CD4-positive, alpha-beta memory T cell (primary cell): ENCODE measurements at regions not wholly inside any gene's neighbourhood (a gene's known extent, or its start where the extent isn't known, plus 50 kb on each side); places are given as distances from the start of the nearest gene placed in this dataset.

ENCODE experiments used
- CTCF ChIA-PET: fragments of 350-600 bp; sonication (Branson Sonifier 250); formaldehyde crosslinking; loops from one replicate; lab custom pipeline; 2021; ENCODE audit warnings: inconsistent platforms; ENCODE audit not compliant: partially characterized antibody; lab: Charles Lee
- POLR2A ChIA-PET: fragments of 350-600 bp; sonication (Branson Sonifier 250); formaldehyde crosslinking; loops from one replicate; lab custom pipeline; 2021; ENCODE audit not compliant: partially characterized antibody; lab: Charles Lee
- DNase-seq, 5 donors: peaks; one replicate each; pipeline versions ENCODE4 v3.0.0 to v3.0.0-alpha.2; 2020 to 2022; ENCODE audit warnings: mixed read lengths in 1 of 5
- H3K27ac ChIP-seq: one replicate; pipeline ENCODE4 v1.7.0; 2013; ENCODE audit warnings: low read depth, low read length
- H3K27me3 ChIP-seq: 2 replicates; pipeline ENCODE4 v1.7.0; 2013; ENCODE audit warnings: mild to moderate bottlenecking, low read length, moderate library complexity; ENCODE audit not compliant: insufficient read depth
- H3K36me3 ChIP-seq: 2 replicates; pipeline ENCODE4 v1.7.0; 2013; ENCODE audit warnings: mild to moderate bottlenecking, low read length, moderate library complexity; ENCODE audit not compliant: insufficient read depth
- H3K4me1 ChIP-seq: 2 replicates; pipeline ENCODE4 v1.7.0; 2013; ENCODE audit warnings: mild to moderate bottlenecking, low read length, moderate library complexity; ENCODE audit not compliant: insufficient read depth
- H3K4me3 ChIP-seq, 2 donors: one replicate each; pipeline ENCODE4 v1.7.0; 2013; ENCODE audit warnings: low read length in 2 of 2, mild to moderate bottlenecking in 1 of 2
- H3K9me3 ChIP-seq, 2 donors: one replicate each; pipeline ENCODE4 v1.7.0; 2013; ENCODE audit warnings: low read length in 2 of 2, control low read depth in 1 of 2; ENCODE audit not compliant: control insufficient read depth in 1 of 2
- H3K27ac Mint-ChIP-seq, 7 donors: one replicate each; pipeline ENCODE4 v1.8.0; 2020 to 2021; ENCODE audit warnings: mixed read lengths in 7 of 7, mild to moderate bottlenecking in 6 of 7, inconsistent platforms in 3 of 7, moderate library complexity in 3 of 7
- H3K27me3 Mint-ChIP-seq, 2 donors: one replicate each; pipeline ENCODE4 v1.8.0; 2020 to 2021; ENCODE audit warnings: mixed read lengths in 2 of 2
- H3K36me3 Mint-ChIP-seq, 2 donors: one replicate each; pipeline ENCODE4 v1.8.0; 2020 to 2021; ENCODE audit warnings: mixed read lengths in 2 of 2, inconsistent platforms in 1 of 2, mild to moderate bottlenecking in 1 of 2
- H3K4me1 Mint-ChIP-seq, 4 donors: one replicate each; pipeline ENCODE4 v1.8.0; 2020 to 2021; ENCODE audit warnings: mixed read lengths in 4 of 4, mild to moderate bottlenecking in 1 of 4
- H3K4me3 Mint-ChIP-seq, 8 donors: one replicate each; pipeline ENCODE4 v1.8.0; 2020 to 2021; ENCODE audit warnings: mixed read lengths in 8 of 8, mild to moderate bottlenecking in 7 of 8, moderate library complexity in 6 of 8, inconsistent platforms in 3 of 8
- H3K9me3 Mint-ChIP-seq, 8 donors: one replicate each; pipeline ENCODE4 v1.8.0; 2020 to 2021; ENCODE audit warnings: mixed read lengths in 8 of 8, mild to moderate bottlenecking in 5 of 8, inconsistent platforms in 3 of 8, moderate library complexity in 1 of 8
- intact Hi-C: fragments of 100-400 bp; cut with micrococcal nuclease; formaldehyde crosslinking; loops from one replicate; pipeline ENCODE4 v1.15.1; 2023

- POLR2A ChIA-PET: no interaction called here
- H3K4me1 Mint-ChIP-seq: no peaks in the 10 kb centered on the region
Observed at GRCh38 chr4:142940425-142941330, 94.6 kb upstream of the INPP4B start.

DNA sequence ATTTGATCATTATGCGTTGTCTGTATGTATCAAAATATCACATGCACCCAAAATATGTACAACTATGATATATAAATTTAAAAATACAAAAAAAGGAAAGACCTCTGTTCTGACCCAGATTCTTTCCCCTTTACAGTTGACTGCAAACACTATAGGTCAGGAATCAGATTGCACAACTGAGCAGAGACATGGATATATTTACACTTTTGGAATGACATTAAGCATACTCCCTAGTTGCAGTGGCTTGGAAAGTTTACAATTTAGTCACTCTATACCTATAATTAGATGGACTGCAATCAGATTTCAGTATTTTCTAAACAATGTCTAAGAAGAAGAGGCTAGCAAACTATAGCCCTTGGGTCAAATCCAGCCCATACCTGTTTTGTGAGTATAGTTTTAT, 98.5 kb upstream of the INPP4B start:
- Mint-ChIP-seq H3K27me3 (peaks cover 6 to 17% of the 10 kb centered on the region in 2 donors), H3K27ac (no peak overlapping the region), H3K36me3 (no peaks in the 10 kb centered on the region), H3K4me3 (no peak overlapping the region), H3K4me1 (no peaks in the 10 kb centered on the region), H3K9me3 (peaks cover 0 to 17% (median 11%) of the 10 kb centered on the region in 8 donors)
- Histone ChIP-seq H3K4me3 (no peak overlapping the region), H3K27ac (no peak overlapping the region), H3K9me3 (no peaks in the 10 kb centered on the region), H3K4me1 (no peaks in the 10 kb centered on the region), H3K36me3 (no peaks in the 10 kb centered on the region), H3K27me3 (no peaks in the 10 kb centered on the region)
- no peak for DNase-seq
- intact Hi-C loops: no loop called here
- ChIA-PET CTCF (no interaction called here), POLR2A (no interaction called here)

More at GRCh38 chr4:142940425-142941330, 94.6 kb upstream of the INPP4B start:
- H3K9me3 Mint-ChIP-seq: peaks cover 0 to 4% (median 1%) of the 10 kb centered on the region in 8 donors
- intact Hi-C loops: no loop called here
- H3K27me3 ChIP-seq: no peaks in the 10 kb centered on the region
- no peak overlapping the region for H3K4me3 ChIP-seq
- H3K36me3 Mint-ChIP-seq: no peaks in the 10 kb centered on the region
- DNase-seq: no peak
- H3K4me3 Mint-ChIP-seq: no peak overlapping the region
- no peak overlapping the region for H3K27ac Mint-ChIP-seq
- H3K27me3 Mint-ChIP-seq: peaks cover 4 to 10% of the 10 kb centered on the region in 2 donors
- H3K4me1 ChIP-seq: no peaks in the 10 kb centered on the region
- CTCF ChIA-PET: no interaction called here
- H3K36me3 ChIP-seq: no peaks in the 10 kb centered on the region
- H3K9me3 ChIP-seq: no peaks in the 10 kb centered on the region
- H3K27ac ChIP-seq: no peak overlapping the region

DNA sequence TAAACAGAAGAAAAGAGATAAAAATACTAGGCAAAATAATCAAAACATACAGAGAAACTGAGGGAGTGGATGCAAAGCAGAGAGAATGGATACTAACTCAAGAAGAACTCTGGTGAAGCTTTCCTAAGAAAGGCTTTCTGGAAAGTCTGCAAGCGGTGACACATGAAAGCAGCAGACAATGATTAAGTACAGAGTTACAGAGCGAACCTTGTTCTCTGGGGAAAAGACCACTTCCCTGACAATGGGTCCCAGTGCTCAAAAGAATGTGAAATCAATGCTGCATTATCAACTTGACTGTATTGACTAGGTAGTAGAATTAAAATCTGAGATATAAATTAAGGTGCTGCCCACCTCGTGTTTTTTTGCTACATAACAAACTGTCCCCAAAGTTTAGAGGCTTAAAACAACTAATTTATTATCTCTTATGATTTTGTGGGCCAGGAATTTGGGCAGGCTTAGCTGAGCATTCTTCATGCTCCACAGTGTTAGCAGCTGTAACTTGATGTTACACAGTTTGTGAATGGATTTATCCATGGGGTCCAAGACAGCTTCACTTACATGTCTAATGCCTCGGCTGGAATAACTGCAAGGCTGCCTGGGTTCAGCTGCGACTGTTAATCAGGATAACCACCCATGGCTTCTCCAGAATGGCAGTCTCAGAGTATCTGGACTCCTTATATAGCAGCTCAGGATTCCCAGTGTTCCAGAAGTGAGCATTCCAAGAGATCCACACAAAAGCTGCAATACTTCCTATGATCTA, 106.9 kb upstream of the INPP4B start:
- no peaks in the 10 kb centered on the region for H3K4me1 Mint-ChIP-seq
- H3K4me1 ChIP-seq: no peaks in the 10 kb centered on the region
- H3K36me3 ChIP-seq: no peaks in the 10 kb centered on the region
- peaks cover 2 to 15% (median 10%) of the 10 kb centered on the region in 8 donors for H3K9me3 Mint-ChIP-seq
- H3K27ac Mint-ChIP-seq: no peak overlapping the region
- CTCF ChIA-PET: no interaction called here
- no peak overlapping the region for H3K4me3 Mint-ChIP-seq
- H3K36me3 Mint-ChIP-seq: no peaks in the 10 kb centered on the region
- H3K27me3 Mint-ChIP-seq: peaks cover 2 to 9% of the 10 kb centered on the region in 2 donors
- intact Hi-C loops: no loop called here
- no peaks in the 10 kb centered on the region for H3K27me3 ChIP-seq
- DNase-seq: no peak
- POLR2A ChIA-PET: no interaction called here
- no peak overlapping the region for H3K27ac ChIP-seq
- no peak overlapping the region for H3K4me3 ChIP-seq
- no peaks in the 10 kb centered on the region for H3K9me3 ChIP-seq

DNA sequence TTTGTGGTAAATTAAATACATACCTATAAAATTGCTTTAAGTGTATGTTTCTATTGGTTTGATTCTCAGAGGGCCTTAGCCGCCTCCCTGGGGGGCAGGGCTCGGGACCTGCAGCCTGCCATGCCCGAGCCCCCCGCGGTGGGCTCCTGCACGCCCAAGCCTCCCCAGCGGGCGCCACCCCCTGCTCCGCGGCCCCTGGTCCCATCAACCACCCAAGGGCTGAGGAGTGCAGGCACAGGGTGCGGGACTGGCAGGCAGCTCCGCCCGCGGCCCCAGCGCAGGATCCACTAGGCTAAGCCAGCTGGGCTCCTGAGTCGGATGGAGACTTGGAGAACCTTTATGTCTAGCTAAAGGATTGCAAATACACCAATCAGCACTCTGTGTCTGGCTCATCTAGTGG, 108.3 kb upstream of the INPP4B start:
- Mint-ChIP-seq H3K4me3 (no peak overlapping the region), H3K4me1 (no peaks in the 10 kb centered on the region), H3K36me3 (no peaks in the 10 kb centered on the region), H3K27me3 (peaks cover 3 to 8% of the 10 kb centered on the region in 2 donors), H3K27ac (no peak overlapping the region), H3K9me3 (peaks cover 2 to 12% (median 9%) of the 10 kb centered on the region in 8 donors)
- POLR2A ChIA-PET: no interaction called here
- H3K4me3 ChIP-seq: no peak overlapping the region
- no peaks in the 10 kb centered on the region for H3K9me3 ChIP-seq
- H3K27me3 ChIP-seq: no peaks in the 10 kb centered on the region
- H3K27ac ChIP-seq: no peak overlapping the region
- H3K4me1 ChIP-seq: no peaks in the 10 kb centered on the region
- H3K36me3 ChIP-seq: no peaks in the 10 kb centered on the region
- intact Hi-C loops: no loop called here
- CTCF ChIA-PET: no interaction called here
- DNase-seq: no peak

GRCh38 chr4:142955501-142955900, 109.4 kb upstream of the INPP4B start:
- no peaks in the 10 kb centered on the region for H3K4me1 Mint-ChIP-seq
- no peaks in the 10 kb centered on the region for H3K9me3 ChIP-seq
- CTCF ChIA-PET: no interaction called here

DNA sequence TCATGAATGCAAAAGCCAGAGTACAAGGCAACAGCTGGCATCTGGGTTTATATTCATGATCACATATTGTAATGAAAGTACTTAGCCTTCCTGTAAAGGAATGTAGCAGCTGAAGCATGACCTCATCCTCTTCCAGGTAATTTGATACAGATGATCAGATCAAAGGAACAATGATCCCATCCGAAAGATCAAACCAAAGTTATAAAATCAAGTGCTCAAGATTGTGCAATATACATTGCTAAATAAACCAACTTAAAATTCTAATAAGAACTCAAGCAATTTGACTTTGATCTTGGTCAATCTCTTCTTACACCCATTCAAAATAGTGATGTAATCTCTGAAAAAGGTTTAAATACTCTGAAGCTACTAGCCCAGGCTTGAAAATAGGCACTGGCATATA, 113.1 kb upstream of the INPP4B start:
- H3K4me1 Mint-ChIP-seq: peaks cover 0 to 2% (median 0%) of the 10 kb centered on the region in 4 donors
- no peaks in the 10 kb centered on the region for H3K4me1 ChIP-seq
- H3K36me3 Mint-ChIP-seq: no peaks in the 10 kb centered on the region
- no peak overlapping the region for H3K27ac Mint-ChIP-seq
- no peak overlapping the region for H3K4me3 Mint-ChIP-seq
- peaks cover 10 to 15% of the 10 kb centered on the region in 2 donors for H3K27me3 Mint-ChIP-seq
- no peak overlapping the region for H3K4me3 ChIP-seq
- intact Hi-C loops: no loop called here
- CTCF ChIA-PET: no interaction called here
- H3K36me3 ChIP-seq: no peaks in the 10 kb centered on the region
- no peaks in the 10 kb centered on the region for H3K9me3 ChIP-seq
- H3K27ac ChIP-seq: no peak overlapping the region
- DNase-seq: no peak
- POLR2A ChIA-PET: no interaction called here
- H3K9me3 Mint-ChIP-seq: peaks cover 0 to 12% (median 8%) of the 10 kb centered on the region in 8 donors
- peaks cover 4% of the 10 kb centered on the region for H3K27me3 ChIP-seq

More at GRCh38 chr4:142955501-142955900, 109.4 kb upstream of the INPP4B start:
- Histone ChIP-seq H3K4me1 (no peaks in the 10 kb centered on the region), H3K27me3 (no peaks in the 10 kb centered on the region), H3K36me3 (no peaks in the 10 kb centered on the region), H3K27ac (no peak overlapping the region), H3K4me3 (no peak overlapping the region)
- Mint-ChIP-seq H3K27me3 (peaks cover 4 to 5% of the 10 kb centered on the region in 2 donors), H3K4me3 (no peak overlapping the region), H3K27ac (no peak overlapping the region), H3K36me3 (no peaks in the 10 kb centered on the region), H3K9me3 (peaks cover 0 to 12% (median 9%) of the 10 kb centered on the region in 8 donors)
- DNase-seq: no peak
- POLR2A ChIA-PET: no interaction called here
- intact Hi-C loops: no loop called here

- DNase-seq: no peak
- H3K27me3 Mint-ChIP-seq: peaks cover 10 to 13% of the 10 kb centered on the region in 2 donors
- Histone ChIP-seq H3K27me3 (peaks cover 4% of the 10 kb centered on the region), H3K4me1 (no peaks in the 10 kb centered on the region), H3K4me3 (no peak overlapping the region), H3K9me3 (no peaks in the 10 kb centered on the region), H3K36me3 (no peaks in the 10 kb centered on the region), H3K27ac (no peak overlapping the region)
- ChIA-PET POLR2A (no interaction called here), CTCF (no interaction called here)
- H3K4me1 Mint-ChIP-seq: peaks cover 0 to 2% (median 0%) of the 10 kb centered on the region in 4 donors
- no peak overlapping the region for H3K4me3 Mint-ChIP-seq
- peaks cover 0 to 6% (median 5%) of the 10 kb centered on the region in 8 donors for H3K9me3 Mint-ChIP-seq
- H3K27ac Mint-ChIP-seq: no peak overlapping the region
- H3K36me3 Mint-ChIP-seq: no peaks in the 10 kb centered on the region
- intact Hi-C loops: no loop called here
Observed at GRCh38 chr4:142960126-142960525, 114.0 kb upstream of the INPP4B start.
